ENCODE measurements at regions not wholly inside any gene's neighbourhood (a gene's known extent, or its start where the extent isn't known, plus 50 kb on each side); places are given as distances from the start of the nearest gene placed in this dataset.

DNA sequence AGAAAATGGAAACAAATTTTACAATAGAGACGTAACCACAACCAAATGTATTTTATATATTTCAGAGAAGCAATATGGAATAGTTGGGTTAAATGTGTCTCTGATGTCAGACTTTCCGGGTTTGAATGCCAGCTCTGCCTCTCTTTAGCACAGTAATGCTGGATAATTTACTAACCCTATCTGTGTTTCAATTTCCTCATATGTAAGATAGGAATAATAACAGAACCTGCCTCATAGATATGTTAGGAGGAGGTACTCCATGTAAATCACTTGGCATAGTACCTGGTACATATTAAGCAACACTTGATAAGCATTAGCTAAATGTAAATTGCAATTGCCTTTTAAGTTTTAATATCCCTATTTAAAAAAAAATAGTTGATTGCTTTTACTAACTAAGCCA lies 231.3 kb upstream of the ZC3H15 start:
- Histone ChIP-seq H3K4me2 (ENCODE audit: insufficient read depth, low read length) (no peak overlapping the region), H3K4me1 (ENCODE audit: control insufficient read depth, extremely low read depth, insufficient read depth, low read length) (no peaks in the 10 kb centered on the region), H3K79me2 (ENCODE audit: control insufficient read depth, insufficient read depth, low read length) (no peaks in the 10 kb centered on the region), H3K27me3 (ENCODE audit: control insufficient read depth in 2 of 2, insufficient read depth in 2 of 2, low read length in 2 of 2) (no peaks in the 10 kb centered on the region), H4K20me1 (replicated peaks; ENCODE audit: control insufficient read depth, extremely low read depth, insufficient read depth, low read length) (no peaks in the 10 kb centered on the region), H3K4me3 (replicated peaks in 1 of 3; ENCODE audit: insufficient read depth in 1 of 3, low read depth in 1 of 3, low read length in 3 of 3) (no peak overlapping the region), H3K9me1 (replicated peaks; ENCODE audit: control insufficient read depth, extremely low read depth, insufficient read depth, low read length) (no peaks in the 10 kb centered on the region), H3K9me3 (replicated peaks; ENCODE audit: control insufficient read depth, insufficient read depth, low read length) (no peaks in the 10 kb centered on the region), H3K9ac (replicated peaks; ENCODE audit: extremely low read depth, insufficient read depth, low read length) (no peak overlapping the region), H3K27ac (ENCODE audit: insufficient read depth, low read depth, low read length) (no peak overlapping the region), H3K36me3 (ENCODE audit: control insufficient read depth in 2 of 2, extremely low read depth in 1 of 2, insufficient read depth in 2 of 2, low read length in 2 of 2) (no peaks in the 10 kb centered on the region), H2AFZ (ENCODE audit: low read depth, low read length) (no peak overlapping the region)
- intact Hi-C loops (cut with micrococcal nuclease) (loop anchor here (5.0 to 10.0 kb wide), 3 partner anchors 208 to 1640 kb away; no protein-coding TSS in a partner anchor), dilution Hi-C loops (cut with MboI; ENCODE audit: extremely low pct_ligation_motif_present, low sequenced_read_pairs) (no loop called here)
- TF ChIP-seq, protein P1, sequence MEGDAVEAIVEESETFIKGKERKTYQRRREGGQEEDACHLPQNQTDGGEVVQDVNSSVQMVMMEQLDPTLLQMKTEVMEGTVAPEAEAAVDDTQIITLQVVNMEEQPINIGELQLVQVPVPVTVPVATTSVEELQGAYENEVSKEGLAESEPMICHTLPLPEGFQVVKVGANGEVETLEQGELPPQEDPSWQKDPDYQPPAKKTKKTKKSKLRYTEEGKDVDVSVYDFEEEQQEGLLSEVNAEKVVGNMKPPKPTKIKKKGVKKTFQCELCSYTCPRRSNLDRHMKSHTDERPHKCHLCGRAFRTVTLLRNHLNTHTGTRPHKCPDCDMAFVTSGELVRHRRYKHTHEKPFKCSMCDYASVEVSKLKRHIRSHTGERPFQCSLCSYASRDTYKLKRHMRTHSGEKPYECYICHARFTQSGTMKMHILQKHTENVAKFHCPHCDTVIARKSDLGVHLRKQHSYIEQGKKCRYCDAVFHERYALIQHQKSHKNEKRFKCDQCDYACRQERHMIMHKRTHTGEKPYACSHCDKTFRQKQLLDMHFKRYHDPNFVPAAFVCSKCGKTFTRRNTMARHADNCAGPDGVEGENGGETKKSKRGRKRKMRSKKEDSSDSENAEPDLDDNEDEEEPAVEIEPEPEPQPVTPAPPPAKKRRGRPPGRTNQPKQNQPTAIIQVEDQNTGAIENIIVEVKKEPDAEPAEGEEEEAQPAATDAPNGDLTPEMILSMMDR (IDR thresholded peaks at IDR 0.05; ENCODE audit: extremely low read depth in 1 of 2, insufficient read depth in 1 of 2, low read depth in 1 of 2, low read length in 2 of 2), result no peak
- no peak for TF ChIP-seq POLR2A (IDR thresholded peaks at IDR 0.05; ENCODE audit: low read depth, low read length)
- no peak for TF ChIP-seq POLR2AphosphoS5 (IDR thresholded peaks at IDR 0.05; ENCODE audit: insufficient read depth, low read depth, low read length)
- no peak for TF ChIP-seq GATA2 (IDR thresholded peaks at IDR 0.05; ENCODE audit: insufficient read depth, insufficient read length, low read depth, low read length)
- no peak for TF ChIP-seq MAX (IDR thresholded peaks at IDR 0.05; ENCODE audit: insufficient read depth, insufficient read length)
- TF ChIP-seq EZH2 (IDR thresholded peaks at IDR 0.05; ENCODE audit: borderline replicate concordance, low read depth, low read length, severe bottlenecking), result no peak
- no peak for TF ChIP-seq JUN (IDR thresholded peaks at IDR 0.05; ENCODE audit: borderline replicate concordance, insufficient read depth, insufficient read length, low read depth)
- no peak for TF ChIP-seq MYC (IDR thresholded peaks at IDR 0.05; ENCODE audit: low read depth, low read length)
- no peak for TF ChIP-seq FOS (IDR thresholded peaks at IDR 0.05; ENCODE audit: borderline replicate concordance, insufficient read depth, low read length)
- no TSS peak for BruUV-seq (replicated peaks)
- CTCF ChIA-PET, result interaction anchor here (0.6 to 2.0 kb wide), 4 partner anchors 125 to 516 kb away, joined by 3 to 16 read pairs (median 4); partner anchors contain the start of gene FSIP2
- DNase-seq (ENCODE audit: low read depth, low spot score) (no peak), FAIRE-seq (no peak)
- POLR2A ChIA-PET, result no interaction called here

Data from endothelial cell of umbilical vein (primary cell).